ENCODE measurements at regions not wholly inside any gene's neighbourhood (a gene's known extent, or its start where the extent isn't known, plus 50 kb on each side); places are given as distances from the start of the nearest gene placed in this dataset.

GRCh38 chr10:120657371-120657770 is 193.8 kb upstream of the WDR11 start:
- no peaks in the 10 kb centered on the region for H3K9me3 ChIP-seq
- no peak overlapping the region for H3K4me3 ChIP-seq
- in situ Hi-C loops (cut with MboI; ENCODE audit: low pct_ligation_motif_present in 1 of 4, low pct_unique_long_range_greater_than_20kb in 1 of 4, low sequenced_read_pairs in 3 of 4) (no loop called here), intact Hi-C loops (cut with DNase I; ENCODE audit: low total_unique reads) (no loop called here)
- H3K36me3 ChIP-seq, result no peaks in the 10 kb centered on the region
- DNase-seq, result no peak
- no peak overlapping the region for H3K27ac ChIP-seq
- no peak for TF ChIP-seq POLR2A (IDR thresholded peaks at IDR 0.05)
- no peak for TF ChIP-seq EP300 (IDR thresholded peaks at IDR 0.05; ENCODE audit: low read depth)
- TF ChIP-seq, protein P1, sequence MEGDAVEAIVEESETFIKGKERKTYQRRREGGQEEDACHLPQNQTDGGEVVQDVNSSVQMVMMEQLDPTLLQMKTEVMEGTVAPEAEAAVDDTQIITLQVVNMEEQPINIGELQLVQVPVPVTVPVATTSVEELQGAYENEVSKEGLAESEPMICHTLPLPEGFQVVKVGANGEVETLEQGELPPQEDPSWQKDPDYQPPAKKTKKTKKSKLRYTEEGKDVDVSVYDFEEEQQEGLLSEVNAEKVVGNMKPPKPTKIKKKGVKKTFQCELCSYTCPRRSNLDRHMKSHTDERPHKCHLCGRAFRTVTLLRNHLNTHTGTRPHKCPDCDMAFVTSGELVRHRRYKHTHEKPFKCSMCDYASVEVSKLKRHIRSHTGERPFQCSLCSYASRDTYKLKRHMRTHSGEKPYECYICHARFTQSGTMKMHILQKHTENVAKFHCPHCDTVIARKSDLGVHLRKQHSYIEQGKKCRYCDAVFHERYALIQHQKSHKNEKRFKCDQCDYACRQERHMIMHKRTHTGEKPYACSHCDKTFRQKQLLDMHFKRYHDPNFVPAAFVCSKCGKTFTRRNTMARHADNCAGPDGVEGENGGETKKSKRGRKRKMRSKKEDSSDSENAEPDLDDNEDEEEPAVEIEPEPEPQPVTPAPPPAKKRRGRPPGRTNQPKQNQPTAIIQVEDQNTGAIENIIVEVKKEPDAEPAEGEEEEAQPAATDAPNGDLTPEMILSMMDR (IDR thresholded peaks at IDR 0.05), result no peak
- TF ChIP-seq POLR2AphosphoS5 (IDR thresholded peaks at IDR 0.05), result no peak
- no peaks in the 10 kb centered on the region for H3K27me3 ChIP-seq
- H3K4me1 ChIP-seq, result no peaks in the 10 kb centered on the region
- 38% methylated on average over 3 of the region's 3 CpGs; no CpG with 5 or more reads in 1 of the 2 donors for WGBS, 2 donors (ENCODE audit: low coverage in 1 of 2)

GRCh38 chr10:120658943-120659885 is 191.9 kb upstream of the WDR11 start:
- Histone ChIP-seq H3K4me1 (no peaks in the 10 kb centered on the region), H3K9me3 (no peaks in the 10 kb centered on the region), H3K27ac (no peak overlapping the region), H3K4me3 (no peak overlapping the region), H3K36me3 (no peaks in the 10 kb centered on the region), H3K27me3 (no peaks in the 10 kb centered on the region)
- intact Hi-C loops (cut with DNase I; ENCODE audit: low total_unique reads), result no loop called here
- in situ Hi-C loops (cut with MboI; ENCODE audit: low pct_ligation_motif_present in 1 of 4, low pct_unique_long_range_greater_than_20kb in 1 of 4, low sequenced_read_pairs in 3 of 4), result no loop called here
- TF ChIP-seq POLR2A (IDR thresholded peaks at IDR 0.05) (no peak), EP300 (IDR thresholded peaks at IDR 0.05; ENCODE audit: low read depth) (no peak), POLR2AphosphoS5 (IDR thresholded peaks at IDR 0.05) (no peak)
- TF ChIP-seq, protein P1 (IDR thresholded peaks at IDR 0.05), result no peak
- DNase-seq, result no peak
- WGBS, 2 donors (ENCODE audit: low coverage in 1 of 2), result 57 to 77% methylated on average over 3 to 4 of the region's 4 CpGs

DNA sequence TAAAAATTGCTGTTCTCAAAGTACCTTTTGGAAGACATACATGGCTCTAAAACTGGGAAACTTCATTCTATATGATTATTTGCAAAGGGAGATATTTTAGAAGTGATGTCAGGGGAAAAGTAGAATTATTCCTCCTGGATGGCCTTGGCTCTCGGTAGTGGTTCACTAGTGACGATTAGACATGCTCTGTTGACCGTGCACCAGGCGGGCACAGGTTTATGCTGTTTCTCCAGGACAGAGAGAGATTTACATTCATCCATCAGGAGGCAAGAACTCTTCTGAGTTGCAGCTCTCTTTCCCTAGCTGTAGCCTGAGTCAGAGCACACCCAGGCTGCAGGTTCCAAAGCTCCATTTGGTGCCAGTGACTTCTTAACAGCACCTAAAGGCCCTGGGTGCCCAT is 184.9 kb upstream of the WDR11 start:
- 79% methylated on average over 4 of the region's 4 CpGs; no CpG with 5 or more reads in 1 of the 2 donors for WGBS, 2 donors (ENCODE audit: low coverage in 1 of 2)

DNA sequence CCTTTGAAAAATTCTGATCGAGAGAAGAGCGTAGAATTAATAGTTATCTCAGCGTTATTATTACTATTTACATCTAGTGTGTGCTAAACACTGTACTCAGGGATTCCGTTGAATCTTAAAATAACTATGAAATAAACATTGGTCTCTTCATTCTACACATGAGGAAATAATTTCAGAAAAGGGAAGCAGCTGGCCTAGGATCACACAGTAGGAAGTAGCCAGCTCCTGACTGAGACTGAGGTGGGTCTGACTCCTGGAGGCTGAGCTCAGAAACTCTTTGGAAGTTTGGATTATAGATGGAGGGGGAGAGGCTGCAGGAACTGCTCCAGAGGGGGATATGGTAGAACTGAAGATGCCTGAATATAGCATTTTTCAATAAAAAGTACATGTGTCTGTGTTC is 183.9 kb upstream of the WDR11 start:
- Histone ChIP-seq H3K27me3 (no peaks in the 10 kb centered on the region), H3K4me1 (no peaks in the 10 kb centered on the region), H3K27ac (no peak overlapping the region), H3K4me3 (no peak overlapping the region), H3K36me3 (no peaks in the 10 kb centered on the region), H3K9me3 (no peaks in the 10 kb centered on the region)
- in situ Hi-C loops (cut with MboI; ENCODE audit: low pct_ligation_motif_present in 1 of 4, low pct_unique_long_range_greater_than_20kb in 1 of 4, low sequenced_read_pairs in 3 of 4), result no loop called here
- WGBS, 2 donors (ENCODE audit: low coverage in 1 of 2), result 36 to 40% methylated on average over 4 of the region's 4 CpGs
- DNase-seq, result no peak
- intact Hi-C loops (cut with DNase I; ENCODE audit: low total_unique reads), result no loop called here
- TF ChIP-seq, protein P1 (IDR thresholded peaks at IDR 0.05), result no peak
- TF ChIP-seq POLR2AphosphoS5 (IDR thresholded peaks at IDR 0.05) (no peak), EP300 (IDR thresholded peaks at IDR 0.05; ENCODE audit: low read depth) (no peak), POLR2A (IDR thresholded peaks at IDR 0.05) (no peak)

More for the DNA sequence above, 184.9 kb upstream of the WDR11 start:
- TF ChIP-seq POLR2AphosphoS5 (IDR thresholded peaks at IDR 0.05), result no peak
- no peak for TF ChIP-seq EP300 (IDR thresholded peaks at IDR 0.05; ENCODE audit: low read depth)
- no peak for TF ChIP-seq POLR2A (IDR thresholded peaks at IDR 0.05)
- TF ChIP-seq, protein P1 (IDR thresholded peaks at IDR 0.05), result no peak
- Histone ChIP-seq H3K4me3 (no peak overlapping the region), H3K4me1 (no peaks in the 10 kb centered on the region), H3K9me3 (no peaks in the 10 kb centered on the region), H3K27me3 (no peaks in the 10 kb centered on the region), H3K27ac (no peak overlapping the region), H3K36me3 (no peaks in the 10 kb centered on the region)
- DNase-seq, result no peak
- intact Hi-C loops (cut with DNase I; ENCODE audit: low total_unique reads) (no loop called here), in situ Hi-C loops (cut with MboI; ENCODE audit: low pct_ligation_motif_present in 1 of 4, low pct_unique_long_range_greater_than_20kb in 1 of 4, low sequenced_read_pairs in 3 of 4) (no loop called here)
